ENCODE measurements at regions not wholly inside any gene's neighbourhood (a gene's known extent, or its start where the extent isn't known, plus 50 kb on each side); places are given as distances from the start of the nearest gene placed in this dataset.

GRCh38 chrX:100217547-100217946 lies 192.5 kb downstream of the PCDH19 start:
- Histone ChIP-seq H3K9me3 (no peaks in the 10 kb centered on the region), H3K4me1 (no peaks in the 10 kb centered on the region), H3K27ac (no peak overlapping the region), H4K20me1 (no peaks in the 10 kb centered on the region; the same call in 1 of the 2 replicates), H3K36me3 (no peaks in the 10 kb centered on the region), H3K4me2 (no peak overlapping the region), H3K27me3 (peaks cover 95% of the 10 kb centered on the region), H3K4me3 (no peak overlapping the region), H3K9ac (no peak overlapping the region)
- TF ChIP-seq Cebpa-rat (IDR thresholded peaks at IDR 0.05), result no peak

DNA sequence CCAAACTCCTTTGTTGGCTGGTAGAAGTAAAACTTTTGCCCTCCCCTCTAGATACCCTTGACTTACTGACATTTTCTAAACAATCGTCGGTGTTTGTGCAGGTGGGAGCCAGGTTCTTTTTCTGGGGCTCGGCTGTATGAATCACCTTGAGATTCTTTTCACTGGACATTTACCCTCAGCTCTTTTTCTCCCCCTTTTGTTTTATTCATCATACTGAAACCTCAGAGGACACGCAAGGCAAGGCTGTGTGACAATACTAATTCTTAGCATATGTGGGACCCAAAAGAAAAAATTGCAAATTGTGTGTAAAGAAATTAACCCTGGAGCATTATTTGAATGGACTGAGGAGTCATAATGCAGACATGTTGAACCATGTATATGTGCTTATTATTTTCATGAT lies 194.0 kb downstream of the PCDH19 start:
- TF ChIP-seq Cebpa-rat (IDR thresholded peaks at IDR 0.05), result no peak
- no peaks in the 10 kb centered on the region for H3K4me1 ChIP-seq
- H3K9me3 ChIP-seq, result no peaks in the 10 kb centered on the region
- H3K4me2 ChIP-seq, result no peak overlapping the region
- H3K4me3 ChIP-seq, result no peak overlapping the region
- H3K27me3 ChIP-seq, result peaks cover 92% of the 10 kb centered on the region
- no peaks in the 10 kb centered on the region for H3K36me3 ChIP-seq
- H3K9ac ChIP-seq, result no peak overlapping the region
- H3K27ac ChIP-seq, result no peak overlapping the region
- no peaks in the 10 kb centered on the region; the same call in 1 of the 2 replicates for H4K20me1 ChIP-seq

- Histone ChIP-seq H3K9ac (no peak overlapping the region), H3K4me1 (peaks cover 13% of the 10 kb centered on the region), H3K36me3 (no peaks in the 10 kb centered on the region), H3K27ac (no peak overlapping the region), H3K9me3 (no peaks in the 10 kb centered on the region), H3K4me3 (no peak overlapping the region), H3K4me2 (peak overlapping the region; percentile 59), H4K20me1 (no peaks in the 10 kb centered on the region; the same call in 1 of the 2 replicates), H3K27me3 (peaks cover 77% of the 10 kb centered on the region)
- no peak for TF ChIP-seq Cebpa-rat (IDR thresholded peaks at IDR 0.05)
These were observed 202.0 kb downstream of the PCDH19 start for GRCh38 chrX:100208076-100208475.

DNA sequence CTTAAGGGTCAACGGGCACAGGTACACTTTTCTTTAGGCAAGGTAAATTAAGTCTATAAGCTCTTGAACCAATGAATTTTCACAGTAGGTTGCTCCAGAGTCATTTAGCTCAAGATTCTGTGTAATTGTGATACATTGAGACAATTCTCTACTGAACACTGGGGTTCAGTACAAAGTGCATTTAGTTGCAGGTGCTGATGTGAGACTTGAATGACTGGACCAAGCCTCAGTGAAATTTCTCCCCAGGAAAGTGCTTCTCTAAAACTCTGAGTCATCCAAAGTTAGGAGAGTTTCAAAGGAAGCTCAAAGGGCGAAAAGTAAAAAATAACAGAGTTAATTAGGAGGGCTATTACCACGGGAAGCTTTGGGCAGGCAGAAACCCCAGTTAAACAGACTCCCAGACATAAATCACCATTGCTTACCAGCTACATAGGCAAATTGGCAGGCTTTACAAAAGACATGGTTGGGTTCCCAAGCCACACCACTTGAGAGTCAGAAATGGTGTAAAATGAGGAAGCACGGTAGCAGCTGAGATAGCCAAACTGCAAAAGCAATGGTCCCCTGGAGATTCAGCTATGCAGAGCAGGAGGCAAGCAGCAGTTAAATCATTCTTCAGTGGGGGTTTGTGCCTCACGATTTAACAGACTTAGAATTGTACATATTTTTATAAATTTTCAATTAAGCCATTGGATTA lies 202.6 kb downstream of the PCDH19 start:
- TF ChIP-seq Cebpa-rat (IDR thresholded peaks at IDR 0.05), result no peak
- H3K27me3 ChIP-seq, result peaks cover 77% of the 10 kb centered on the region
- H3K9ac ChIP-seq, result no peak overlapping the region
- no peaks in the 10 kb centered on the region; the same call in 1 of the 2 replicates for H4K20me1 ChIP-seq
- H3K4me2 ChIP-seq, result peak overlapping the region; percentile 59
- no peak overlapping the region for H3K27ac ChIP-seq
- H3K4me1 ChIP-seq, result peaks cover 13% of the 10 kb centered on the region
- no peaks in the 10 kb centered on the region for H3K36me3 ChIP-seq
- H3K4me3 ChIP-seq, result no peak overlapping the region
- no peaks in the 10 kb centered on the region for H3K9me3 ChIP-seq

DNA sequence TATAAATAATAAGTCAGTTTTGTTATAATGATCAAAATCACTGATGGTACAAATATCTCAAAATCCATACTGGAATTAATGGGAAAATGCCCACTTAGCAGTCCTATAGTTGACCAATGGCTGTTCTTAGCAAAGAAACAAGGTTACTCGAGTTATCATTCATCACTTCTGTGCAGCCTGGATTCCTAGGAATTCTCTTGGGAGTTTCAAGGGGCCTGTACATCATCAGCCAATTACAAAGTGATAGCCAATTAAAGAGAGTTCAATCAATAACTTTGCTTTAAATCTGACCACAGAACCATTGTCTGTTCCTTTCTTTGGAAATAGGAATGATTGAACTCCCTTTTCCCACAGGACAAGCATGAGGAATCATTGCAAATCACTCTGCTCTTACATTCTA lies 205.5 kb downstream of the PCDH19 start:
- H3K9ac ChIP-seq, result no peak overlapping the region
- H3K27me3 ChIP-seq, result peaks cover 86% of the 10 kb centered on the region

GRCh38 chrX:100194082-100194775 lies 215.8 kb downstream of the PCDH19 start:
- no peaks in the 10 kb centered on the region for H3K9me3 ChIP-seq
- no peak for TF ChIP-seq Cebpa-rat (IDR thresholded peaks at IDR 0.05)
- H3K4me1 ChIP-seq, result no peaks in the 10 kb centered on the region
- H3K36me3 ChIP-seq, result no peaks in the 10 kb centered on the region
- no peak overlapping the region for H3K27ac ChIP-seq
- no peak overlapping the region for H3K9ac ChIP-seq
- no peak overlapping the region for H3K4me3 ChIP-seq
- no peak overlapping the region for H3K4me2 ChIP-seq
- H3K27me3 ChIP-seq, result peaks cover 96% of the 10 kb centered on the region
- H4K20me1 ChIP-seq, result no peaks in the 10 kb centered on the region; the same call in 1 of the 2 replicates

More for the DNA sequence above, 205.5 kb downstream of the PCDH19 start:
- Histone ChIP-seq H3K4me3 (no peak overlapping the region), H3K27ac (no peak overlapping the region), H4K20me1 (no peaks in the 10 kb centered on the region; the same call in 1 of the 2 replicates), H3K36me3 (no peaks in the 10 kb centered on the region), H3K9me3 (no peaks in the 10 kb centered on the region), H3K4me2 (no peak overlapping the region), H3K4me1 (peaks cover 24% of the 10 kb centered on the region)
- no peak for TF ChIP-seq Cebpa-rat (IDR thresholded peaks at IDR 0.05)

Data from BLaER1 (cell line).